ENCODE measurements at regions not wholly inside any gene's neighbourhood (a gene's known extent, or its start where the extent isn't known, plus 50 kb on each side); places are given as distances from the start of the nearest gene placed in this dataset.

DNA sequence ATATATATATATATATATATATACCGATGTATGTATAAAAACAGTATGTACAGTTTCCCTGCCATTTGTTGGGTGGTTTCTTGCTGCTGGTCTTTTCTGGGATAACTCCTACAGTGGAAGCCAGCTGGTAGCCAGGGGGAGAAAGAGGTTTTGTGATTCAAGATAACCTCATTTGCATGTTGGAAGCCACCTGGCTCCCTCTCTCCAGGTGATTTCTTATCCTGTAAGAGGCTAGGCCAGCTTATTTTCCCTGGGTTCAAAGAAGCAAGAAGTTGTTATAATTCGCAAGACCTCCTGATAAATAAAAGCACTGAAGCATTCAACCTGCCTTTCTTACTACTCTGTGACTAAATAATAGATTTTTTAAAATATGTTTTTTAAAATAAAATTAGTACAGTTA, 443.3 kb downstream of the VGLL3 start:
- no peak overlapping the region for H3K4me3 ChIP-seq (ENCODE audit: low read depth, poor library complexity, severe bottlenecking)
- DNase-seq (ENCODE audit: low spot score in 2 of 2) = no peak
- TF ChIP-seq, protein P1, sequence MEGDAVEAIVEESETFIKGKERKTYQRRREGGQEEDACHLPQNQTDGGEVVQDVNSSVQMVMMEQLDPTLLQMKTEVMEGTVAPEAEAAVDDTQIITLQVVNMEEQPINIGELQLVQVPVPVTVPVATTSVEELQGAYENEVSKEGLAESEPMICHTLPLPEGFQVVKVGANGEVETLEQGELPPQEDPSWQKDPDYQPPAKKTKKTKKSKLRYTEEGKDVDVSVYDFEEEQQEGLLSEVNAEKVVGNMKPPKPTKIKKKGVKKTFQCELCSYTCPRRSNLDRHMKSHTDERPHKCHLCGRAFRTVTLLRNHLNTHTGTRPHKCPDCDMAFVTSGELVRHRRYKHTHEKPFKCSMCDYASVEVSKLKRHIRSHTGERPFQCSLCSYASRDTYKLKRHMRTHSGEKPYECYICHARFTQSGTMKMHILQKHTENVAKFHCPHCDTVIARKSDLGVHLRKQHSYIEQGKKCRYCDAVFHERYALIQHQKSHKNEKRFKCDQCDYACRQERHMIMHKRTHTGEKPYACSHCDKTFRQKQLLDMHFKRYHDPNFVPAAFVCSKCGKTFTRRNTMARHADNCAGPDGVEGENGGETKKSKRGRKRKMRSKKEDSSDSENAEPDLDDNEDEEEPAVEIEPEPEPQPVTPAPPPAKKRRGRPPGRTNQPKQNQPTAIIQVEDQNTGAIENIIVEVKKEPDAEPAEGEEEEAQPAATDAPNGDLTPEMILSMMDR (IDR thresholded peaks at IDR 0.05) = no peak
- TF ChIP-seq POLR2A (IDR thresholded peaks at IDR 0.05) = no peak
- intact Hi-C loops (cut with DNase I; ENCODE audit: low total_unique reads) = no loop called here
- WGBS, 2 donors = 50 to 52% methylated on average over 2 of the region's 2 CpGs

DNA sequence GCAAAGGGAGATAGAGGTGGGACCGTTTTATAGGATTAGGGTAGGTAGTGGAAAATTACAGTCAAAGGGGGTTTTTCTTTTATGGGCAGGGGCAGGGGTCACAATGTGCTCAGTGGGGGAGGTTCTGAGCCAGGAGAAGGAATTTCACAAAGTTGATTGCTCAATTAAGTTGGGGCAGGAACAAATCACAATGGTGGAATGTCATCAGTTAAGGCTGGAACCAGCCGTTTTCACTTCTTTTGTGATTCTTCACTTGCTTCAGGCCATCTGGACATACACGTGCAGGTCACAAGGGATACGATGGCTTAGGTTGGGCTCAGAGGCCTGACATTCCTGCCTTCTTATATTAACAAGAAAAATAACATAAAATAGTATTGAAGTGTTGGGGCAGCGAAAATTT, 453.8 kb downstream of the VGLL3 start:
- DNase-seq (ENCODE audit: low spot score in 2 of 2) = no peak
- no peak overlapping the region for H3K4me3 ChIP-seq (ENCODE audit: low read depth, poor library complexity, severe bottlenecking)
- intact Hi-C loops (cut with DNase I; ENCODE audit: low total_unique reads) = no loop called here
- WGBS, 2 donors = 42 to 47% methylated on average over 5 of the region's 5 CpGs
- TF ChIP-seq POLR2A (IDR thresholded peaks at IDR 0.05) = no peak
- TF ChIP-seq, protein P1 (IDR thresholded peaks at IDR 0.05) = no peak

DNA sequence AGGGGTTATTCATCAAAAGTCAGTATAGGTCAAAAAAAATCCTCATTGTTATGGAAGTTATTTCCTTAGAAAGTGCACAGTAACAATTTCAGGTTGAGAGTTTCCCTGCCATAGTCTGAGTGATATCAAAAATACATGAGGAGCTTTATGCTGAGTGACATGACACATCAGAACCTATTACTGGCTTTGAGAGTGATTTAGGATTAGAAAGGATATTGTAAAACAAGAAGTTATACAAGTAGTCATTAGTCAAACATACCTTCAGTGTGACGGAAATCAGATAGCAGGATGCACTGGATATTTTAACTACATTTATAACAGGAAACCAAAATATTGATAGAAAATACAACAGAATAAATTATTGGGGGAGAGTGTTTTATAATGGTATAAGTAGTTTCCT, 471.1 kb downstream of the VGLL3 start:
- 46 to 72% methylated on average over 1 of the region's 1 CpG for WGBS, 2 donors
- TF ChIP-seq POLR2A (IDR thresholded peaks at IDR 0.05) = no peak
- TF ChIP-seq, protein P1 (IDR thresholded peaks at IDR 0.05) = no peak
- H3K4me3 ChIP-seq (ENCODE audit: low read depth, poor library complexity, severe bottlenecking) = no peak overlapping the region
- intact Hi-C loops (cut with DNase I; ENCODE audit: low total_unique reads) = no loop called here
- no peak for DNase-seq (ENCODE audit: low spot score in 2 of 2)

DNA sequence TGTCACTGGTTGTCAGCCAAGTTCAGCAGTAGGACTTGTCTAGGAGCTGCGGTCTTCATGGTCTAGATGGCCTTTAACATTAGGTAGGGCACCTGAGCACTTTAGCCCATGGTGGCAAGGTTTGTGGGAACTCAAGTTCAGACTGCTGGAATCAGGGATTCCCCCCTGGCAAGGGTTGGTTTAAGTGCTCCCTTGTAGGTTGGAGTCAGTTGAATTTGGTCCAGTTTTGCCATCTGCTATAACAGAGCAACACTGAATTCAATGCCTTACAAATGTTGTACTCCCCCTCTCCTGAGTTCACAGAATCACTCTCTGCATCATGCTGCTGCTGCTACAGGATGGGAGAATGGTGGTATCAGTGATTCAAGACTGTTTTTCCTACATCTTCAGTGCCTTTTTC, 509.3 kb downstream of the VGLL3 start:
- intact Hi-C loops (cut with DNase I; ENCODE audit: low total_unique reads) = no loop called here
- DNase-seq (ENCODE audit: low spot score in 2 of 2) = no peak
- WGBS, 2 donors = 67 to 93% methylated on average over 1 of the region's 1 CpG

DNA sequence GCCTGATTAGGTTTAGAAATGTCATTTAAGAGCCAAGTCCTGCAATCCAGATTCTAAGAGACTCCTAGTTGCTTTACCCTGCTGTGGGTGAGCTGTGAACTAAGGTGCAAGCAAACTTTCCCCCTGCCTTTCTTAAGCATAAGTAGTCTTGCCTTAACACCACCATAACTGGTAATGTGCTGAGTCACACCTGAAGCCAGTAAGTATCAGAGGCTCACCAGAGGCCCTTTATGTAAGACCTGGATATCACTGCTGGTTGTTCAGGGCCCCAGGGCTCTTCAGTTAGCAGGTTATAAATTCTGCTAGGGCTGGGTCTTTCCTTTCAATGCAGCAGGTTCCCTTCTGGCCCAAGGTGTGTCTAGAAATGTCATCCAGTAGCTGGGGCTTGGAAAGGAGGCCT, 509.9 kb downstream of the VGLL3 start:
- DNase-seq (ENCODE audit: low spot score in 2 of 2) = no peak
- intact Hi-C loops (cut with DNase I; ENCODE audit: low total_unique reads) = no loop called here
- no peak overlapping the region for H3K4me3 ChIP-seq (ENCODE audit: low read depth, poor library complexity, severe bottlenecking)
- TF ChIP-seq, protein P1 (IDR thresholded peaks at IDR 0.05) = no peak

More for the DNA sequence above, 509.3 kb downstream of the VGLL3 start:
- no peak overlapping the region for H3K4me3 ChIP-seq (ENCODE audit: low read depth, poor library complexity, severe bottlenecking)
- TF ChIP-seq POLR2A (IDR thresholded peaks at IDR 0.05) = no peak
- TF ChIP-seq, protein P1 (IDR thresholded peaks at IDR 0.05) = no peak

DNA sequence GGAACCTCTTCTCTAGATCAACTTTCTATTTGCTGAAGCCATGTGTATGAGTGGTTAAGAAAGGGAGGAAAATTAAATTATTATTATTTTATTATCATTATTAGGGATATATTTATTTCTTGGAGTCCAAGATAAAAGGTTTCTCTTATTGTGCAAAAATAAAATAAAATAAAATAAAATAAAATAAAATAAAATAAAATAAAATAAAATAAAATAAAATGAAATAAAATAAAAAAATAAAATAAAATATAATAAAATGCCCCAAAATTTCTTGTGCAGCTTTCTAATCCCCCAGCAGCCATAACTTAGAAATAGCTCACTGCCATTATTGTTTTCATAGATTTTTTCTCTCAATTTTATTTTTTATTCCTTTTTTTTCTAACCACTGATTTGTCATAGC, 526.8 kb downstream of the VGLL3 start:
- H3K4me3 ChIP-seq (ENCODE audit: low read depth, poor library complexity, severe bottlenecking) = no peak overlapping the region
- DNase-seq (ENCODE audit: low spot score in 2 of 2) = no peak
- intact Hi-C loops (cut with DNase I; ENCODE audit: low total_unique reads) = no loop called here
- TF ChIP-seq, protein P1 (IDR thresholded peaks at IDR 0.05) = no peak
- no peak for TF ChIP-seq POLR2A (IDR thresholded peaks at IDR 0.05)

All from lower leg skin (tissue), 4 donors.